HEK293T (cell line): ENCODE measurements at regions not wholly inside any gene's neighbourhood (a gene's known extent, or its start where the extent isn't known, plus 50 kb on each side); places are given as distances from the start of the nearest gene placed in this dataset.

Experiments used
- CTCF ChIA-PET: fragments of 350-600 bp; formaldehyde crosslinking; extraction: SDS; loops from one replicate; lab custom pipeline; 2021; ENCODE audit warnings: antibody characterized with exemption, inconsistent platforms; lab: Yijun Ruan, JAX
- POLR2A ChIA-PET: fragments of 350-600 bp; formaldehyde crosslinking; extraction: SDS; loops from one replicate; lab custom pipeline; 2020; ENCODE audit warnings: antibody characterized with exemption, inconsistent platforms; lab: Yijun Ruan, JAX
- DNase-seq: peaks from one replicate; pipeline ENCODE4 v3.0.0; 2012; ENCODE audit warnings: mixed read lengths; ENCODE audit errors: extremely low spot score
- ARNT ChIP-seq: fragments of 450-650 bp; IDR thresholded peaks from 2 replicates; pipeline ENCODE4 v1.6.1; 2017; ENCODE audit warnings: mild to moderate bottlenecking
- BHLHE40 ChIP-seq: fragments of 450-650 bp; IDR thresholded peaks from 2 replicates; pipeline ENCODE4 v1.6.1; 2016; ENCODE audit warnings: mild to moderate bottlenecking, moderate library complexity, borderline replicate concordance
- CTBP1 ChIP-seq: fragments of 450-650 bp; IDR thresholded peaks from 2 replicates; pipeline ENCODE4 v1.6.1; 2016; ENCODE audit warnings: borderline replicate concordance
- ELF4 ChIP-seq: fragments of 450-650 bp; IDR thresholded peaks from 2 replicates; pipeline ENCODE4 v1.6.1; 2017; ENCODE audit warnings: antibody characterized with exemption
- FOXA1 ChIP-seq: fragments of 450-650 bp; IDR thresholded peaks from 2 replicates; pipeline ENCODE4 v1.6.1; 2016; ENCODE audit warnings: mild to moderate bottlenecking
- FOXK2 ChIP-seq: fragments of 450-650 bp; IDR thresholded peaks from 2 replicates; pipeline ENCODE4 v1.6.1; 2016; ENCODE audit warnings: mild to moderate bottlenecking
- FOXM1 ChIP-seq: fragments of 450-650 bp; IDR thresholded peaks from 2 replicates; pipeline ENCODE4 v1.6.1; 2017; ENCODE audit warnings: mild to moderate bottlenecking, borderline replicate concordance
- HDGF ChIP-seq: fragments of 450-650 bp; IDR thresholded peaks from 2 replicates; pipeline ENCODE4 v1.6.1; 2017; ENCODE audit warnings: antibody characterized with exemption, borderline replicate concordance
- L3MBTL2 ChIP-seq: fragments of 450-650 bp; conservative IDR thresholded peaks from 2 replicates; pipeline ENCODE4 v1.6.1; 2016; ENCODE audit warnings: mild to moderate bottlenecking
- LEF1 ChIP-seq: fragments of 450-650 bp; IDR thresholded peaks from 2 replicates; pipeline ENCODE4 v1.6.1; 2017; ENCODE audit warnings: mild to moderate bottlenecking, borderline replicate concordance
- NFRKB ChIP-seq: fragments of 450-650 bp; IDR thresholded peaks from 2 replicates; pipeline ENCODE4 v1.6.1; 2016; ENCODE audit warnings: mild to moderate bottlenecking, moderate library complexity
- SP1 ChIP-seq: fragments of 450-650 bp; IDR thresholded peaks from 2 replicates; pipeline ENCODE4 v1.6.1; 2017
- SUZ12 ChIP-seq: fragments of 450-650 bp; IDR thresholded peaks from 2 replicates; pipeline ENCODE4 v1.6.1; 2016; ENCODE audit warnings: mild to moderate bottlenecking
- TARDBP ChIP-seq: fragments of 450-650 bp; IDR thresholded peaks from 2 replicates; pipeline ENCODE4 v1.6.1; 2016
- ZNF384 ChIP-seq: fragments of 450-650 bp; IDR thresholded peaks from 2 replicates; pipeline ENCODE4 v1.6.1; 2016
- TF ChIP-seq, protein P1 (sequence below): fragments of 450-650 bp; IDR thresholded peaks from 2 replicates; pipeline ENCODE4 v1.6.1; 2016

DNA sequence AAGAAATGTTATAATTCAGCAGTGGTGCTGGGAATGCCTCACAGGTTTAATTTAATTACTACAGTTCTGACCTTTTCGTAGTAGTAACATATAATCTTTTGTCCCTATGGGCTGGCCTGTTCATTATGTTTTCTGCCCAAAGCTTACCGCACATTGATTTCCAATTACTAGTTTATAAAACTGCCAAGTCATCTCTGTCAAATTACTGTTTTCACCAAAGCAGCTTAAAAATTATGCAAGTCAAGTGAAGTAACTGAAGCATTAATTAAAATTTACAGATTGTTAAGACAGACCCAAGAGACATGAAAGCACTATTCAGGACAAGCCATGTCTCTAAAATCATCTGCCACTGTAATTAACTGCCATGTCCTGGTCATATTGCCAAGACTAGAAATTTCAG lies 93.9 kb upstream of the FTMT start:
- CTCF ChIA-PET, result no interaction called here
- no peak for TF ChIP-seq FOXA1
- no peak for DNase-seq
- POLR2A ChIA-PET, result no interaction called here

DNA sequence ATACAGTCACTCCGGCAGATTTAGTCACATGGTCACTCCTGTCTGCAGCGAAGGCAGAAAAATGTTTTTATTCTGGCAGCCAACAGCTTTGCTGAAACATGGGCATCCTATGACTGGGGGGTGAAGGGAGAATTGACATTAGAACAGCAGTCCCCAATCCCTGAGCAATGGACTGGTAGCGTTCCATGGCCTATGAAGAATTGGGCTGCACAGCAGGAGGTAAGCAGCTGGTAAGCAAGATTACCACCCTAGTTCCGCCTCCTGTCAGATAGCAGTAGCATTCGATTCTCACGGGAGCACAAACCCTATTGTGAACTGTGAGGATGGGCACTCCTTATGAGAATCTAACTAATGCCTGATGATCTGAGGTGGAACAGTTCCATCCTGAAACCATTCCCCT lies 93.1 kb upstream of the FTMT start:
- TF ChIP-seq TARDBP (no peak), FOXA1 (no peak), BHLHE40 (no peak), SP1 (no peak), CTBP1 (no peak), NFRKB (no peak), FOXM1 (no peak), LEF1 (no peak), SUZ12 (no peak), L3MBTL2 (no peak), ZNF384 (no peak), ARNT (no peak), FOXK2 (no peak), HDGF (no peak), ELF4 (no peak)
- TF ChIP-seq, protein P1, sequence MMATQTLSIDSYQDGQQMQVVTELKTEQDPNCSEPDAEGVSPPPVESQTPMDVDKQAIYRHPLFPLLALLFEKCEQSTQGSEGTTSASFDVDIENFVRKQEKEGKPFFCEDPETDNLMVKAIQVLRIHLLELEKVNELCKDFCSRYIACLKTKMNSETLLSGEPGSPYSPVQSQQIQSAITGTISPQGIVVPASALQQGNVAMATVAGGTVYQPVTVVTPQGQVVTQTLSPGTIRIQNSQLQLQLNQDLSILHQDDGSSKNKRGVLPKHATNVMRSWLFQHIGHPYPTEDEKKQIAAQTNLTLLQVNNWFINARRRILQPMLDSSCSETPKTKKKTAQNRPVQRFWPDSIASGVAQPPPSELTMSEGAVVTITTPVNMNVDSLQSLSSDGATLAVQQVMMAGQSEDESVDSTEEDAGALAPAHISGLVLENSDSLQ, result no peak
- ChIA-PET POLR2A (no interaction called here), CTCF (no interaction called here)
- DNase-seq, result no peak

DNA sequence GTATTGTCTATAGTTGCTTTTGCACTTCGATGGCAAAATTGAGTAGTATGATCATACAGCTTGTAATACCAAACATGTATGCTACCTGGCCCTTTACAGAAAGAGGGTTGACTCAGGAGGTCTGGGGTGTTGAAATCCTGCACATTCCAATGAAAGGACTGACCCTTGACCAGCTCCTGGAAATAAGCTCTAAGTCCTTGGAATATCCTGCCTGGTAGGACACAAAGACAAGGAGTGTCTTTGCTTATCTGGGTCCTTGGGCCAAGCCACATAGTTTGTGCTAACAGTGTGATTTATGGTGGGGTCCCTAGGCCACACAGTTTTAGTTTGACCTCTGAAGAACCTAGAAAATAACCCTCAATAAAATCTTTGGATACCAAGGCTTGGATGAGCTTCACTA lies 89.3 kb upstream of the FTMT start:
- TF ChIP-seq ELF4 (no peak), FOXK2 (no peak), ZNF384 (no peak), FOXA1 (no peak), L3MBTL2 (no peak), NFRKB (no peak), SP1 (no peak), ARNT (no peak), BHLHE40 (no peak), TARDBP (no peak), LEF1 (no peak), SUZ12 (no peak), CTBP1 (no peak), HDGF (no peak), FOXM1 (no peak)
- TF ChIP-seq, protein P1, result no peak
- no peak for DNase-seq
- POLR2A ChIA-PET, result no interaction called here
- CTCF ChIA-PET, result no interaction called here

DNA sequence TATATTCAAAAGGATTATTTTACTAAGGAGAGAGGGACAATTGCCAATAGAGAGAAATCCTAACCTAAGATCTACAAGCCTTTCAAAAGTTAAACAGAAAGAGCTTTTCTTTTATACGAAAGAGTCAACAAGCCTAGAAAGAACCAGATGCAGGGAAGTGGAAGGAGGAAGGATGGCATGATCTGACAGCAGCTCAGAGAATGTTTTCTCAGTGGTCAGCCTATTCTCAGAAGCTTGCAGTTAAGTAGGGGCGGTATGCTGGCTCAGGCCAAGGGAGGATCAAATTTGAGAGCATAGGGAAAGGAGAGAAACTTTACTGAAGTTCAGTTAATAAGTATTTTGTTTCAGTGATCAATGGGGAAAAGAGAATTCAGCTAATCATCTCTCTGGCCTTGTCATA lies 88.0 kb upstream of the FTMT start:
- ChIA-PET CTCF (no interaction called here), POLR2A (no interaction called here)
- TF ChIP-seq SUZ12 (no peak), FOXA1 (no peak), NFRKB (no peak), HDGF (no peak), ELF4 (no peak), ZNF384 (no peak), SP1 (no peak), FOXM1 (no peak), TARDBP (no peak), CTBP1 (no peak), BHLHE40 (no peak), FOXK2 (no peak), L3MBTL2 (no peak), ARNT (no peak), LEF1 (no peak)
- TF ChIP-seq, protein P1, result no peak
- DNase-seq, result no peak

DNA sequence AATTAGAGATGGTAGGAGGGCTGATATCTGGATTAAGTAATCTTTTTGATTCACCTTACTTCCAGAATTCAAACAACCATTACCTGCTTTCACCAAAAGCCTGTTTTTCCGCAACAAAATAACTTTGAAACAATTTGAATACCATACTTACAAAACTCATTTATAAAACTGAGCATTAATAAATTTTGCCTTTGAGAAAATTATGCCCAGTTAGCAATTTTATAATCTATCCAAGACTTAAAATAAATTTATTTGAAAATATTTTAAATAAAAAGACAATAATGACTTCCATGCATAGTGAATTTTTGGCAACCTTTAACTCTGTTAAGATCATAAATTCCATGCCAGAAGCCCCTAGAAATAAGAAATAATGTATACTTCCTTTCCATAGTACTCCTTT lies 71.3 kb upstream of the FTMT start:
- TF ChIP-seq ELF4, result no peak
- no peak for TF ChIP-seq SUZ12
- TF ChIP-seq FOXK2, result no peak
- ChIA-PET POLR2A (no interaction called here), CTCF (interaction anchor here (0.7 kb wide), 1 partner anchor 185 kb away, joined by 3 read pairs; no protein-coding TSS in a partner anchor)

DNA sequence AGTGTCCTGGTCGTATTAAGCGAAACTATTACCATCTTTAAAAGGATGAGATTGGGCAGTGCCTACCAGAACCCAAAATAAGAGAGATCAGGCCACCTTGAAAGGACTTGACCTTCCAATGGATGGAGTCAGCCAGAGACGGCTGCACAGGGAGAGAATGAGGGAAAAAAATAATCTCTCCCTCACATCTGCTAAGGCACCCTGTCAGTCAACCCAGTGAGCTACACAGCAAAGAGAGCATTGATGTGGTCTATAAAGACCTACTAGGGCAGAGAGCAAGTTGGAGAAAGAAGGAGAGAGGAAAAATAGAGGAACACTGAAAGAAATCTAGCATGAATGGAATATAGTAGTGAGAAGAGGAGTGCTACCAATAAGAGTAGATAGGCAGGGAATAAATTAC lies 68.0 kb upstream of the FTMT start:
- ChIA-PET POLR2A (no interaction called here), CTCF (no interaction called here)
- DNase-seq, result no peak
- TF ChIP-seq ELF4 (no peak), TARDBP (no peak), HDGF (no peak), FOXA1 (no peak), ZNF384 (no peak), SUZ12 (no peak), FOXM1 (no peak), NFRKB (no peak), BHLHE40 (no peak), CTBP1 (no peak), SP1 (no peak), LEF1 (no peak), ARNT (no peak), FOXK2 (no peak), L3MBTL2 (no peak)
- TF ChIP-seq, protein P1, result no peak

More for the DNA sequence above, 71.3 kb upstream of the FTMT start:
- no peak for DNase-seq
